Esophagus squamous epithelium (tissue), 5 donors: ENCODE measurements at regions not wholly inside any gene's neighbourhood (a gene's known extent, or its start where the extent isn't known, plus 50 kb on each side); places are given as distances from the start of the nearest gene placed in this dataset.

Experiments used
- DNase-seq: peaks from one replicate; lab custom pipeline; 2025; lab: John Stamatoyannopoulos, UW
- H3K27ac ChIP-seq, 4 donors: fragments of 200-600 bp; sonication (generic); one replicate each; pipeline ENCODE4 v1.5.1; 2016 to 2019; ENCODE audit warnings: mild to moderate bottlenecking in 1 of 4
- H3K27me3 ChIP-seq, 4 donors: fragments of 200-600 bp; sonication (generic); 1 replicate in 3 of 4; 2 replicates in 1 of 4; pipeline versions ENCODE4 v1.5.1 to v1.6.0; 2017 to 2021; ENCODE audit warnings: antibody characterized with exemption in 1 of 4
- H3K36me3 ChIP-seq, 3 donors: fragments of 200-600 bp; sonication (generic); one replicate each; pipeline ENCODE4 v1.5.1; 2016 to 2019
- H3K4me1 ChIP-seq, 3 donors: fragments of 200-600 bp; sonication (generic); one replicate each; pipeline ENCODE4 v1.5.1; 2017 to 2019
- H3K4me3 ChIP-seq, 4 donors: fragments of 200-600 bp; sonication (generic); 1 replicate in 3 of 4; 2 replicates in 1 of 4; pipeline ENCODE4 v1.5.1; 2016 to 2019; ENCODE audit warnings: mild to moderate bottlenecking in 2 of 4, moderate library complexity in 1 of 4
- H3K9me3 ChIP-seq, 3 donors: fragments of 200-600 bp; sonication (generic); one replicate each; pipeline ENCODE4 v1.5.1; 2016 to 2019
- CTCF ChIP-seq, 6 experiments: fragments of 450-650 bp in 4 of 6; fragments of 200-600 bp in 2 of 6; sonication (generic) in 2 of 6; IDR thresholded peaks; one replicate each; pipeline ENCODE4 v1.5.1; 2016 to 2019; ENCODE audit warnings: antibody characterized with exemption in 6 of 6, mild to moderate bottlenecking in 4 of 6, moderate library complexity in 4 of 6
- POLR2A ChIP-seq, 4 donors: fragments of 450-650 bp; IDR thresholded peaks; one replicate each; pipeline ENCODE4 v1.6.1; 2017; ENCODE audit warnings: antibody characterized with exemption in 4 of 4, mild to moderate bottlenecking in 4 of 4, moderate library complexity in 3 of 4
- WGBS, 2 donors: methylation state at CpG; one replicate each; pipeline ENCODE4 v1.1.5; 2018; 5-methylcytosine and 5-hydroxymethylcytosine counted together
- intact Hi-C: fragments of 100-400 bp; cut with DNase I; formaldehyde crosslinking; loops from one replicate; pipeline ENCODE4 v1.15.0; 2022
- donor health status: DM: yes; HTN: yes; CAD: no.

DNA sequence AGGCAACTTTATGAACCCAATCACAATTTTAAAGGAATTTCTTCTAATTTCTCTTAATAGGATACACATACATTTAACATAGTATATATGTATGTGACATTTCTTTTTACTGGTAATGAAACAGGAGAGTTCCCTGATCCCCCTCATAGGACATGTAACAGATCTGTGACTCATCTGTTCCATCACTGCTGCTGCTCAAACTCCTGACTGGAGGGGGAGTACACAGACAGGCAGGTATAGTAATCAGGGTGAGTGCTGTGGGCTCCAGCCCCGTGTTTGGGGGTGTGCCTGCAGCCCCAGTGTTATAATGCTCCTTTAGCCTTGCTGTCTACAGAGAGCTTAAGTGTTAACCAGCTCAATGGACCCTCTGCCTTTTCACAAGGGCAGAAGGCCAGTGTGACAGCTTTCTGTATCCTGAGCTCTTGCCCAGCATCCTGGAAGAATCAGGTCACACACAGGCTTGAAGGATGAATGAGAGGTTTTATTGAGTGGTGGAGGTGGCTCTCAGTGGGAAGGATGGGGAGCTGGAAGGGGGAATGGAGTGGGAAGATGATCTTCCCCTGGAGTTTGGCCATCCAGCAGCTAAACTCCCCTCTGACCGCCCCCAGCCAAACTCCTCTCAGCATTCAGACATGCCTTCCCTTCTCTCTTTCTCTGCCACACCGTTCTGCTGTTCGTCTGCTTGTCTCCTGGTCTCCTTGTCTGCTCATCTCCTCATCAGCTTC lies 161.3 kb downstream of the ZNF608 start:
- WGBS, 2 donors: 72 to 89% methylated on average over 3 to 4 of the region's 4 CpGs
- intact Hi-C loops: no loop called here
- no peak for DNase-seq
- H3K36me3 ChIP-seq: no peaks in the 10 kb centered on the region
- H3K27me3 ChIP-seq: no peaks in the 10 kb centered on the region
- H3K4me3 ChIP-seq: no peak overlapping the region
- H3K4me1 ChIP-seq: peaks cover 0 to 12% (median 0%) of the 10 kb centered on the region in 3 donors
- TF ChIP-seq CTCF (IDR thresholded peaks at IDR 0.05) (no peak), POLR2A (IDR thresholded peaks at IDR 0.05) (no peak)
- H3K9me3 ChIP-seq: no peaks in the 10 kb centered on the region
- H3K27ac ChIP-seq: no peak overlapping the region

DNA sequence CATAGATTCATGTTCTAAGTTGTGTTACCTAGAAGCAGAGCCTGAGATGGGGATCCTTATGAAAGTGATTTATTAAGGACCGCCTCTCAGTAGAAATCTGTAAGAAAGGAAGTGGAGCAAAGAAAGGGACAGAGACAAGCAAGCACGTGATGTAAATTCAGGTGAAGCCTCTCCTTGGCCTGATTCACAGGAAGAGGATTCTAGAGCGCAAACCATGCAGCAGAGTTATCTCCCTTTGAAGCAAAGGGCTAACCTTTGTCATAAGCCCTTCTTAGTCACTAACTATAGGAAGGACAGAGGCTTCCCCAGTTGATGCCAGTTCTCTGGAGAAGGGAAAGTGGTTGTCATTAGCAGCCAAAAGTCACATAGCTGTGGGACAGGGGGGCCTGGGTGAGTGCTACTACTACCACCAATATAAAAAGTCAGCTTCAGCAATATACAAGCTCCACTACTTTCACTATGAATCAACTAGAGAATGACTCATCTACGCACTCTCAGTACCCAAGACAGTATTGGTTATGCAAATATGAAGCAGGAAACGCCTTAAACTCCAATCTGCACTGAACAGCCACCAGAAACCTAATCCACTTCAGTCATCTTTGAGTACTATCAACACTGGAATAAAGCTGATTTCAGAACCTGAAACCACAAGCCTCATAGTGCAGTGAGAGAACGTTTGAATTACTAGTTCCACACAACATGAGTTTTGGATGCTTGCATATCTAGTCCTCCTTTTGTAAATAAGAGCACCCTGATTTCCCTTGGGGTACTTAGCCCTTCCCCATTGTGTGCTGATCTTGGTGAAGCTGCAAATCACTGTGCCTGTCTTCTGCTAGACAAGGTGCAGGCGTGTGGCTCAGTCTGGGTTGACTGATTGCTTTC lies 162.7 kb downstream of the ZNF608 start:
- intact Hi-C loops: no loop called here
- no peaks in the 10 kb centered on the region for H3K36me3 ChIP-seq
- DNase-seq: no peak
- H3K27me3 ChIP-seq: no peaks in the 10 kb centered on the region
- no peak for TF ChIP-seq CTCF (IDR thresholded peaks at IDR 0.05)
- no peak for TF ChIP-seq POLR2A (IDR thresholded peaks at IDR 0.05)
- H3K4me3 ChIP-seq: no peak overlapping the region
- H3K4me1 ChIP-seq: peaks cover 0 to 12% (median 0%) of the 10 kb centered on the region in 3 donors
- no peaks in the 10 kb centered on the region for H3K9me3 ChIP-seq
- WGBS, 2 donors: 45 to 61% methylated on average over 7 of the region's 7 CpGs
- H3K27ac ChIP-seq: peak overlapping the region; percentile 34 to 66 (median 42)

- no peak for DNase-seq
- 90 to 95% methylated on average over 1 of the region's 1 CpG for WGBS, 2 donors
- TF ChIP-seq CTCF (IDR thresholded peaks at IDR 0.05) (no peak), POLR2A (IDR thresholded peaks at IDR 0.05) (no peak)
- no peak overlapping the region for H3K27ac ChIP-seq
- no peaks in the 10 kb centered on the region for H3K9me3 ChIP-seq
- no peak overlapping the region for H3K4me3 ChIP-seq
- H3K36me3 ChIP-seq: no peaks in the 10 kb centered on the region
- intact Hi-C loops: no loop called here
- H3K27me3 ChIP-seq: no peaks in the 10 kb centered on the region
- peaks cover 0 to 12% (median 0%) of the 10 kb centered on the region in 3 donors for H3K4me1 ChIP-seq
These were observed 163.9 kb downstream of the ZNF608 start for GRCh38 chr5:124582561-124582840.

DNA sequence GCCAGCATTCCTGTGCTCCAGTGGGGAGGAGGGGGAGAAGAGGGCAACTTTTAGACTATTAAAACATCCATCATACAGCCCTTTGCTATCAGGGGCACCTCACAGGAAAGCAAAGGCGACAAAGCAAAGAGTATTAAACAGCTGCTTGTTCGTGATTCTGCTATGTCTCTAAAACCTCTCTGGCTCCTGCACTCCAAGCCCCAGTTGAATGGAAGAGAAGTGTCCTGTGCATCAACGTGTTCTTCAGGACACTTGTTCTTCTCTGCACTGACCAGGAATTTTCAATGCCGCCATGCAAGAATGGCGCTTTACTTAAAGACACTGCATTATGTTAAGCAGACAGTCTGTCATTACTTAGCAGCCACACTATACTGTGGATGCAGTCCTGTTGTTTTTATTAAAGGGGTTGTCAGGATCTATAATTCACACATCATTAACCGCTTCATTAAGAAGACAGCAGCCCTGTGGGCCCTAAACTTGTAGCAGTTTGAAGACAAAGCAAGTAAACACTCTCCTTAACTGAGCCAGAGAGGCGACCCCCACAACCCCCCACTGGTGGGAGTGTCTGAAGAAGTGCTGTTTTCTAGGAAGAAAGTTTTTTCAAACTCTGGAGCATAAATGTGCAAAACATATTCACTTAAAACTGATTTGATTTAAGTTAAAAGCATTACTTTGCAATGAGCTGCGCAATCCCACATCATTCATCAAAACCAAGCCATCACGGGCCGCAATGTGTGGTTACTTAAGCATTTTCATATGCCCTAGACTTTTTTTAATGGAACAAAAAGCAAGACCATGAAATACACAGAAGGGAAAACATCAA lies 164.5 kb downstream of the ZNF608 start:
- 81% methylated on average over 10 of the region's 10 CpGs for WGBS, 2 donors
- Histone ChIP-seq H3K4me3 (no peak overlapping the region), H3K9me3 (no peaks in the 10 kb centered on the region), H3K27me3 (no peaks in the 10 kb centered on the region), H3K4me1 (peaks cover 0 to 12% (median 0%) of the 10 kb centered on the region in 3 donors), H3K36me3 (no peaks in the 10 kb centered on the region), H3K27ac (no peak overlapping the region)
- intact Hi-C loops: no loop called here
- TF ChIP-seq POLR2A (IDR thresholded peaks at IDR 0.05): no peak
- TF ChIP-seq CTCF (IDR thresholded peaks at IDR 0.05): no peak
- no peak for DNase-seq
